ENCODE measurements at regions not wholly inside any gene's neighbourhood (a gene's known extent, or its start where the extent isn't known, plus 50 kb on each side); places are given as distances from the start of the nearest gene placed in this dataset.

DNA sequence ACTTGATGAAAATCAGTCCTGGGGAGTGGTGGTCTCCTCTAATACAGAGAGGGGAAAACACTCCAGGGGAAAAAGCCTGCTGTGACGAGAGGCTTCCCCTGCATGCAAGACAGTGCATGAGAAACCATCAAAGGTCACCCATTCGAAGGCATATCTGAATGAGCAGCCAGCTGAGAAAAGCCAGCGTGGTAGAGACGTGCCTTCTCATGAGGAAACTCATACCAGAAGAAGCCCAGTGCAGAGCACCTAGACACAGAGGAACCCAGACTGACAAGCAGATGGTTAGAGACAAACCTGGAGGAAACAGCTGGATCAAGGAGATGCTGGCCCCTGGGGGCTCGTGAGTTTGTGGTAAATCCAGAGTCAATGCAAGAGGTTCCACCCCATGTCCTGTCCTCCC lies 534.8 kb downstream of the BRD1 start:
- no peak for DNase-seq

DNA sequence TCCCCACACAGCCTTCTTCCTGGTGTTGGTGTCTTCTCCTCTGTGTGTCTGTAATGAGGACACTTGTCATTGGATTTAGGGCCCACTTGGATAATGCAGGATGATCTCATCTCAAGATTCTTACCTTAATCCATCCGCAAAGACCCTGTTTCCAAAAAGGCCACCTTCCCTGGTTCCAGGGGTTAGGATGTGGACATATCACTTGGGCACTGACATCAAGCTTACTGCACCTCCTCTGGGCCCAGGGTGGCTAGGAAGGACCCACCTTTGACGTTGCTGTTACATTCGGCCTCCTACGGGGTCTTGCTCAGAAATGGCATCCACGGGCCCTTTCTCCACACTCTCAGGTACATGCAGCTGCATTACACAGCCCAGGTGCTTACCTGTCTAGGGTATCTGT lies 535.9 kb downstream of the BRD1 start:
- no peak for DNase-seq

DNA sequence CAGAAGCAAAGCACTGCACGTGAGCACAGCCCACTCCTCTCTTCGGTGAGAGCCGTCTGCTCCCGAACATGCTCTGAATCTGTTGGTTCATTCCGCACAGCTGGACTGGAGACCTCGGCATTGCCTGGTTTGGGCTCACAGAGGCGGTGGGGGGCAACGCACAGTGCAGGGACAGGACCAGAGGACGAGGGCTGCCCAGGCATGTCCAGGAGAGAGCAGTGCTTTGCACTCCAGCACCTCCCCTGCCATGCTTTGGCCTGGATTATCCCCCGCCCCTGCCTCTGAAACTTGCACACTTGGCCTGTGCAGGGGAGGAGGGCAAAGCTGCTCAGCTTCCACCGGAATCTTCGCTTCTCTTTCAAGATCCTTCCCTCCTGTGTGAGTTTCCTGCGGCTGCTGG lies 536.5 kb downstream of the BRD1 start:
- DNase-seq = no peak

DNA sequence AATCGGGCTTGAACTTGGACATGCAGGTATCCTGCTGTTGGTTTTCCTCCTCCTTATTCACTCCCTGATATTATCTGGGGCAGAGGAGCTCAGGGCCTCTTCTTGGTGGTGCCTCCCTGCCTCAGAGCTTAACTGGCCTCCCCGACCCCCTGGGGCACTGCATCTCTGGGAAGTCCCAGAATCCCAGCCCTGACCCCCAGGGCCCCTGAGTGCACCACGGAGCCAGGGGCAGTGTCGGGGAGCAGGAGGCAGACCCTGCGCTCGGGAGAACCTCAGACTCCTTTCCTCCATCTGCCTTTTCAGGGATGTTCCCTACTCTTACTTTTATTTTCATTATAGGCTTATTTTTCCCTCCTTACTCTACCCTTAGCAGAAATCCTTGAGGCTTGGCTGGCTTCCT lies 537.0 kb downstream of the BRD1 start:
- DNase-seq = no peak

DNA sequence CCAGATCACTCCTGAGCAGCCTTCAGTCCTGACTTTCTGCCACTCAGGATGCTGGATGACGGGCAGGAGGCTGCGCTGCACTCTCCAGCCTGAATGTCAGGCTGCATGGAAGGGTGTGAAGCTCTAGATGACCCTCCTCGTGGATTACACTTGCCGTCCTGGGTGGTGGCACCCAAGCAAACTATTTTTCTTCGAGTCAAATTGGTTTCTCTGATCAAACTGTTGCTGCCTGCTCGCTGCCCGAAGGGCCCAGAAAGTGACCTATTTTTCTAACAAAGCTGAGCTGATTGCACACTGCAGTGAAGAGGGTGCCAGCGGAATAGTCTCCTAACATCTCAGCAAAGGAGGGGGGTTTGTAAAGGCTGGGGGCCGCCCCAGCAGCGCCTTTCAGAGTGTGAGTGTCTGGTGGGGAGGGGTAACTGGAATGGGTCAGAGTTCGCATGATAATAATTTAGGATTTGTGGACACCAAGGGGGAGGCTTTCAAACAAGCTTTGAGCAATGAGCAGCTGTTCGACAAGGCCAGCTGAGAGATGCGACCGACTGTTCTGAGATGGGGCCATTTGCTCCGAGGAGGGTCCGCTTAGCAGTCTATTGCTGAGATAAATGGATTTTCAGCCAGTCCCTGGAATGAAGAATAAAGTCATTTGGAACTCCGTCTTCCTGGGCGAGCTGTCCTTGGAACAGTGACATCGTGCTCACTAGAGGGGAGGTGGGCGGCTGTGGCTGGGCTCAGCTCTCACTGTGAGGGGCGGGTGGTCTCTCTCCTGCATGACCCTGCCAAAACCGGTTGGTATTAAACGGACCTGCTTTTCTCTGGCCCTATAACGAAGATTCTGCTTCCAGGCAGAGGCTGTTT lies 537.6 kb downstream of the BRD1 start:
- DNase-seq = no peak

DNA sequence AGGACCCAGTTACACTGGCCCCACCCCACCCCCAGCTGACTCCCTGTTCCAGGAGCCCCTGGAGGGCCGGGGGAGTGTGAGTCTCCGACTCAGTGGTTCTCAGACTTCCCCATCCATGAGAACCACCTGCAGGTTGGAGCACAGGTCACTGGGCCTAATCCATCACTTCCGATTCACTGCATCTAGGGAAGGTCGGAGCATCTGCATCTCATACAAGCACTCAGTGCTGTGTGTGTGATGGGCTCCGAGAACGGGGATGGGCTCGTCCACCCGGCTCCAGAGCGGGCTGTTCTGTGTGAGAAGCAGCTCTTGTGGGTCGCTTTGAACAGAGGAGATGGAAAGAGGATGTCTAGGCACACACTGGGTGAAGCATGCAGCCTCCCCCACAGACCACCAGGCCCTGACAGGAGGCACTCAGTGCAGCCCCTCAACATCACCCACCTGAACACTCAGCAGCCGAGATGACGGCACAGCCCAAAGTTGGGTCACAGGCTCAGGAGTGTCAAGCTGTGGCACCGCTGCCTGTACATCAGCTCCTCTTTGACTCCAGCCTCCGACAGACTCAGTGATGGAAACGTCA lies 541.4 kb downstream of the BRD1 start:
- DNase-seq = no peak

DNA sequence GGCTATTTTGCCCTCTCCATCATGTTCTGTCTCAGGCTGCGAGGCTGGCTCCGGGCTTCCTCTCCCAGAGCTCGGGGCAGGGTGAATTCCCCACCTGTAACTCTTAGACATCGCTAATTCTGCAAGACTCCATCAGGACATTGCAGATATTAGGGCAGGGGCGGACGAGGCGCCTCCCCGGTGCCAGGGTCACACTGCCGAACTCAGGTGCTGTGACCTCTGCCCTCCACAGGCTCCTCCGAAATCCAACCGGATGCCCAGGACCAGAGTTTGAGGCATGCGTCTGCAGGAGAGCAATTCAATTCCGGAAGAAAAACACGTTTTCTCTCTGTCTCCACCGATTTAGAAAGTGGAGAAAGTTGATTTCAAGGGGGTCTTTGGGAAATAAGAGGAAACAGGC lies 542.7 kb downstream of the BRD1 start:
- DNase-seq = no peak

DNA sequence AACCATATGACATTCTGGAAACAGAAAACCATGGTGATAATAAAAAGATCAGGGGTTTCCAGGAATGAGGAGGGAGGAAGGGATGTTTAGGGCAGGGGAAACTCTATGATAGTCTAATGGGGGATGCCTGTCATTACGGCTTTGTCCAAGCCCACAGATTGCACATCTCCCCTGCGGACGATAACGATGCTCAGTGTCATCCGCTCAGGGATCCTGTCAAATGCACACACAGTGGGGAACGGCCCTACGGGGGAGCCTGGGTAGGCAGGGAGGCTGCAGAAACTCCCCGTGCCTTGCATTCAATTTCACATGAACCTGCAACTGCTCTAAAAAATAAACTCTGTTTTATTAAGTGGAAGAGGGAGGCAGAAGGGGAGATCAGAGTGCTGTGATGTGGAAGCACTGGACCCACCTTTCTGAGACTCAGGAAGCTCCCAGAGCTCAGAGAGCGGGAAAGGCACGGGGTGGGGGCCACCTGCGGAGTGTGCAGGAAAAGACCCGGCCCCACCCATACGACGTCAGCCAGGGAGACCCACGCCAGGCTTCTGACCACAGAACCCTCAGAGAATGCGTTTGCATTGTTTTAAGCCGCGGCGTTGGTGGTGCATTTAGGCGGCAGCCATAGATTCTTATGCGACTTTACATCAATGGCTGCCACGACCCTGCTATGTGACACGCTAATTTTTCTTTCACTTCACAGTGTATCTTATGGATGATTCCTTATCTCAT lies 543.5 kb downstream of the BRD1 start:
- DNase-seq = no peak

DNA sequence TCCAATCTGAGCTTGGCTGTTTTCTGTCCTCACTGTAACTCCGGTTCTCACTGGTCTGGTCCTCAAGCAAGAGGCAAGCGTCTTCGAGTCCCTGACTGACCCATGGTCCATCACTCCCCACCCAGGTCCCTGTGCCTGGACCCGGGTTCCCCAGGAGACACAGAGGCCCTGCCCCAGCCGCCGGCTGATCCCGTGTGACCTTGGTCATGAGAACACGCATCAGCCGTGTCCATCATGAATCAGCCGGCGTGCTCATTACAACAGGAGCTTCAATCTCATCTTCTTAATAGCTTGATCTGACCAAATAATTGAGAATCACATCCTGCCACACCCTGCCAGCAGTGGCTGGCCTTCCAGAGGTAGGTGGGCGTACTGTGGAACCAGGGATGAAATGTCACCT lies 545.1 kb downstream of the BRD1 start:
- no peak for DNase-seq

DNA sequence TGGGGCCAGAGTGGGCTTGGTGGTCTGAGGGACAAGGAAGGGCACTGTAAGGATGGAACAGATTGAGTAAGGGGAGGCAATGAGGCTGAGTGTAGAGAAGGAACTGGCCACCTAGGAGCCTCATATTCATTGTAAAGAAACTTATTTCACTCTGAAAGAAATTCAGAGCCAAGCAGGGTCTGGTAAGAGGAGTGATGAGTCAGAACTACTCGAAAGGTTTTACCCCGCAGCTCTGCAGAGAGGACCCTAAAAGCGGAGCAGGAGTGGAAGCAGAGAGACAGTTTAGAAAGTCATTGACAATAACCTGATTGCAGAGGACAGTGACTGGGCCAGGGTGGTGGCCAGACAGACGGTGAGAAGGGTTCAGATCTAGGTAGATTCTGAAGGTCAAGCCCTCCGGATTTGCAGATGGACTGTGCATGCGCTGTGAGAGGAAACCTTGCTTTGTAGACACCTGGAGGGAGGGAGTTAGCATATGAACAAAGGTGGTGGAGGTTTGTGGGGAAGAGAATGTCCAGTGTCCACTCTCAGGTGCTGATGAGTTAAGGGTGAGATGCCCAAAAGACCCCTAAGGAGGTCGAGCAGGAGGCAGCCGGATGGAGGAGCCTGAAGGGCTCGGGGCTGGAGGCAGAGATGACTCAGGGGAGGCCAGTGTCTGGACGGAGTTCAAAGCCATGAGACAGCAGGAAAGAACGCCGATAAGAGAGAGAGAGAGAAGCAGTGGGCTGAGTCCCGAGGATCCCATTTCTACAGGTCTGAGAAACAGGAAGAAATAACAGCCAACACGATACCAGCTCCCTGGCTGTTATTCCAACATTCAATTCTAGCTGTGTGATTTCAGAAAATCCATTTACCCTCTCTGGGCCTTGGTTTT lies 546.0 kb downstream of the BRD1 start:
- DNase-seq = no peak

DNA sequence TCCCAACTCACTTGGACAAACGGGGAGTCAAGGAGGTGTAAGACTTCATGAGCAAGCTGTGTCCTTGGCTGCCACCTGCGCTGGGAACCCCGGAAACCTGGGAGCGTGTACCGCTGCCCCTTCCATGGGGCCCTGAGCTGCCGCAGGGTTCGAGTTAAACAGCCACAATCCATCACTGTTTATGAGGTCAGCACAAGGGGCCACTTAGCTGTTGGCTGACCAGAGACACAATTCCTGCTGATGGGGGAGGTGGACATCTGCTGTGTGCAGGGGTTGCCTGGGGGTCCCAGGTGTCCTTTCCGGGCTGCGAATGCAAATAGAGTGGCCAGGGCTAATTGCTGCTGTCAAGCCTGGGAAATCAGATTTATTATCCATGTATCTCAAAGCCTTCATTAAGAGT lies 549.3 kb downstream of the BRD1 start:
- DNase-seq = no peak

DNA sequence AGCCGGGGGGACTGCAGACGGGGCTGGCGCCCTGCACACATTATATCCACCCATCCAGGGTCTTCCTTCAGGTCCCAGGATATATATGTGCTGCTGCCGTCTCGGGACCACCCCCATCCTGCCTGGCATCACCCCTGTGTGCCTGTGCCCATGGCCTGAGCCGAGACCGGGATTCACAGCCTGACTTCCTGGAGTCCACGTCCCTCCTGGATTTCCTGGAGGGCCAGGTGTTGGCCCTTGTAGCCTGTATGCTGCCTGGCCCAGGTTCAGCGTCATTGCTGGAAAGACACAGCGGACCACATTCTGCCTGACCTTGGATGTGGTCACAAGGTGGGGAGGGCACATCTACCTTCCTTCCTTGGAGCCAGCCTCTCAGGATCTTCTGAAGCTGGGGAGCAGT lies 551.1 kb downstream of the BRD1 start:
- DNase-seq = no peak

DNA sequence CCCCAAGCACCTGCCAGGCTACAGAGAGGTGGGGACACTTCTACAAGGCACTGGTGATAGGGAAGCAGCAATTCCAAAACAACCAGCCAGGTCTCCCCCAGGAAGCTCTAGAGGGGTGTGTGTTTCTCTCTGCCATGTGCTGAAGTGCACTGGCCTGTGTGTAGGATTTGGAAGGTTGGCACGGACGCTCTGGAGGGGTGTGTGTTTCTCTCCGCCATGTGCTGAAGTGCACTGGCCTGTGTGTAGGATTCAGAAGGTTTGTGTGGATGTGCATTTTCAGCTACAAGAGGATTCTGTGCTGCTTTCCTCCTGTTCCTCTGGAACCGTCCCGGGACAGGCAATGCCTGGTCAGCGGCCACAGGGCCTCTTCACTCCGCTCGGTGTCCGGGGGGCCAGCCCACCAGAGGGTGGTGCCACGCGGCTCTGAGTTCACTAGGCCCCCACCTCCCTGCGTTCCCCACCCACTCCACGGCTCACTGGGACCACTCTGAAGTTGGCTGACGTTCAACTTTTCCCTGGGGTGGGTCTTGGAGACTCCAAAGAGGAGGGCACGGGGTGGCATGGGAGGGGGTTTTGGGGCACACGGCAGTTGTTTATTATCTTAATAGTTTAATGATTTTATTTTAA lies 552.8 kb downstream of the BRD1 start:
- no peak for DNase-seq

DNA sequence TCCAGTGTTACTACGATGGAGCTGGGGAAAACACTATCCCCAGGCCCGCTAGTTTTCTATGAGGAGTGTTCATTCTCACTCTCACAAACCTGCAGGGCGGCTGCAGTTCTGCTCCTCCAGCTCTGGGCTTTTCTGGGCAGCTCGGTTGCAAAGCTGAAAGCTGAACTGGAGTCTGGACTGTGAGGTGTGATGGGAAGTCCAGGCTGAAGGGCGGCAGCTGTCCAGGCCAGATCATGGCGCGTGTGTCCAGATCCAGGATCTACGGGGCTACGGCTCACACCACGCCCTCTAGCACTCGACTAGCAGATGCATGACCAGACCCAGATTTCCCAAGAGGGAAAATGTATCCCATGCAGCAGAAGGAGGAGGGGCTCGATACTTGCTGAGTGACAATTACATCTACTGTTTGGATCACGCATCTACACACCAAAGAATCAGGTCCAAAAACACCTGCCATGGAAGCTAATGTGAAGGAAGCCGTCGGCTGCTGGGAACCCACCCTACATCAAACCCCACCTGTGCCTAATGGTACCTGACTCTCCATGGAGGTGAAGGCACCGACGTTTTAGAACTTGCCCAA lies 555.0 kb downstream of the BRD1 start:
- no peak for DNase-seq

DNA sequence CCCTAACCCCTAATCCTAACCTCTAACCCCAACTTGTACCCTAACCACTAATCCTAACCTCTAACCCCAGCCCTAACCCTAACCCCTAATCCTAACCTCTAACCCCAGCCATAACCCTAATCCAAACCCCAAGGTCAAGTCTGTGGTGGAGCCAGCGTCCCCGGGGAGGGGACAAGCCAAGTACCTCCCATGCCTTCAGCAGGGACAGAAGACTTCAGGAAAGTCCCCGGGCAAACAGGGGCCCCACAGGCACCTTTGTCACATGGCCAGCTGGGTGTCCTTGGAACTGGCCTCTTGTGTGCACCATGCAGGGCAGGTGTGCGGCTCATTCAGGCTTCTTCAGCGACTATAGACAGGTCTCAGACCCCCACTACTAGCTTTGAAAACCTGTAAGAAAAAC lies 555.8 kb downstream of the BRD1 start:
- DNase-seq = no peak

DNA sequence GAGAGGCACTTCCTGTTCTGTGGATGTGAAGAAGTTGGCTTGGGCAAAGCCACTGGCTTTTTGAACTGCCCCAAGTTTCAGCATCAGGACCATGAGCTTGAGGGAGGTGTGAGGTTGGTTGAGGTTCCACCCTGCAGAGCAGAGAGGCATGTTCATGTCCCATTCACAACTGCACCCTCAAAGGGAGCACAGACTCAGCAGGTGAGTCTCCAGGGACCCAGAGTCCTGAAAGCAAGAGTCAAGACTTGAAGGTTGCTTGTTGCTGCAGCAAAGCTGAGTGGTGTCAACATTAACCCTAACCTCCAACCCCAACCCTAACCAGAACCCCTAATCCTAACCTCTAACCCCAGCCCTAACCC lies 556.3 kb downstream of the BRD1 start:
- no peak for DNase-seq

DNA sequence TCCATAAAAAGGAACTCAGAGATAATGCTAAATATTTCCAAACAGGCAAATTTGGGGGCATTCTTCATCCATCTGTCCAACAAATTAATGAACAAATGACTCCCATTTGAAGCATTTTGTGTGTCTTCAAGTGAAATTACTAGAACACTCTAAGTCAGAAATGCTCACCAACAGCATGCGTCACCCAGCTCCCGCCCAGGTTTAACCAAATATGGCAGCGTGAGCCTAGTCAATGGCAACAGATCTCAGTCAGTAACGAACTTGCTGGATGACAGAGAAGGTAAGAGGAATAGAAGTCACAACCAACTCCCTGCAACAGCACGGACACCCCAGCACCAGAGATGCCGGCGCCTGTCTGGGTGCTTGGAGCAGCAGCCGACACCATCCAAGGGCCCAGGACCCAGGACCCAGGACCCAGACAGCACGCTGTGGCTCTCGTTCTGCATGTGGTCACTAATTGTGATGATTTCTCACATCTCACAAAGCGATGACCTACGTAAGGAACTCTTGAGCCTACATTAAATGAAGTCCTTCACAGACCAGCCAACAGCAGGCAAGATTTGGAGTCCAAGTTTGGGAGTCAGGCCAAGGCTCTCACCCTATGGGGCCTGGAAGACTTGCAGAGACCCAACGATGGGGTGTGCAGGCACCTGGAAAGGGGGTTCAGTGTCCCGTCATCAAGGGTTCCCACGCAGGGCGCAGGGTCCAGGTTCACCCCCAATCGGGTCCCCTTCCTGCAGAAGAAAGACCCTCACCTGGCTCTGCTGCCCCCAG lies 556.9 kb downstream of the BRD1 start:
- no peak for DNase-seq

DNA sequence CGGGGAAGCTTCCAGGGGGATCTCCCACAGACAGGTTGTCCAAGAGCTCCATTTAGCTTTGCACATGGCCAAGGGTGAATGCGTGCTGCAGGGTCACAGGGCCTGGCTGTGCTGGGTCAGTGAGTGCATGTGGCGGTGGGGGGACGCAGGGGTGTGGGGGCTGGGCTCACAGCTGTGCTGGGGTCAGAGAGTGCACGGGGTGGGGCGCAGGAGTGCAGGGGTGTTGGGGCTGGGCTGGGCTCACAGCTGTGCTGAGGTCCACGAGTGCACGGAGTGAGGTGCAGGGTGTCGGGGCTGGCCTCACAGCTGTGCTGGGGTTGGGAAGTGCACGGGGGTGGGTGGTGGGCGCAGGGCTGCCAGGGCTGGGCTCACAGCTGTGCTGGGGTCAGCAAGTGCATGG lies 557.7 kb downstream of the BRD1 start:
- no peak for DNase-seq

DNA sequence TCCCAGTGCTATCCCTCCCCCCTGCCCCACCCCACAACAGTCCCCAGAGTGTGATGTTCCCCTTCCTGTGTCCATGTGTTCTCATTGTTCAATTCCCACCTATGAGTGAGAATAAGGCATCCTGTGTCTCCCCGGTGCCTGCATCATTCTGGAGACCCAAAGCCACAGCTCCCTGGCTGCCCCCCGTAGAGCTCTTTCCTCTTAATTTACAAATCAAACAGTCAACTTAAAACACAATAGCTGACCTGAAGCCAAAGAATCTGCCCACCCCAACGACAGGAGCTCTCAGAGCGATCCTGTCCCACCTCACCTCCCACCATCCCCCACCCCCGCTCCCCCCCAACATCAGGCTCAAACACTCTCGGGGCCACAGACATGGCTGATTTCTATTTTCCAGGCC lies 558.3 kb downstream of the BRD1 start:
- DNase-seq = no peak

DNA sequence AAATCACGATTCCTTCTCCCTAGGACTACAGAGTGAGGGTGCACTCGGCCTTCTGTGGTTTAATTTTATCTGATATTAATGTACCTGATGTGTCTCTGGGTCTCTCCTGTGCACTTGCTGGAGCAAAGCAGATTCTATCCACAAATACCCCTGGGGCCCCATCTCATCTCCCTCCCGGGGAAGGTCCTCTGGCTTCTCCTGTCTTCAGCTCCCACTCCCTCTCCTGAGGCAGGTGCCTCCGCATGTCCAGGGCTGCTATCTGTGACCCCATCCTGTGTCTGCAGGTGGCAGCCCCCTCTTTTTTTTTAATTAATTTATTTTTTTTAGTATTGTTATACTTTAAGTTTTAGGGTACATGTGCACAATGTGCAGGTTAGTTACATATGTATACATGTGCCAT lies 558.7 kb downstream of the BRD1 start:
- DNase-seq = no peak

DNA sequence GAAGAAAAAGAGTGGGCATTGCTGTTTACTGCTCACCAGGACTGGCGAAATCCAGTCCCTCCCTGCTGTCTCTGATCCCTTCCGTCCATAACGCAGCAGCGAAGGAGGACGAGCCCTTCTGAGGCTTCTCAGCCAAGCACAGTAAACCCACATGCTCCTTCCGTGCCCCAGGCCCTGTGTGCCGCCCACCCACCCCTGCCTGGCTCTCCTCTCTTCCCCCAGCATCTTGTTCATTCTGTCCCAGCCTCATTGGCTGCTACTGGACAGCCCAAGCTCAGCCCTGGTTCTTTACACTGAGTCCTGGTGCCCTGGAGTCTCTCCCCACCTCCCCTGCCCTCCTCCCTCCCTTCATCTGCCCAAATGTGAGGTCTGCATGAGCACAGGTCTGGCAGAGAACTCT lies 559.7 kb downstream of the BRD1 start:
- DNase-seq = no peak
